ENCODE measurements at regions not wholly inside any gene's neighbourhood (a gene's known extent, or its start where the extent isn't known, plus 50 kb on each side); places are given as distances from the start of the nearest gene placed in this dataset.

- TF ChIP-seq POLR2AphosphoS5 (IDR thresholded peaks at IDR 0.05; ENCODE audit: borderline replicate concordance, low read depth, low read length), result no peak
- no peak for TF ChIP-seq EZH2 (IDR thresholded peaks at IDR 0.05)
- TF ChIP-seq FOXP2 (optimal IDR thresholded peaks at IDR 0.05; ENCODE audit: control extremely low read depth, extremely low read length, insufficient read depth), result no peak
These were observed 120.6 kb downstream of the SLITRK1 start for GRCh38 chr13:83761631-83762030.

Data from SK-N-MC (cell line).